AML-193 (cell line): ENCODE measurements at regions not wholly inside any gene's neighbourhood (a gene's known extent, or its start where the extent isn't known, plus 50 kb on each side); places are given as distances from the start of the nearest gene placed in this dataset.
"Not testable (repeated sequence)": the region's sequence is repeated elsewhere in the genome, so short reads cannot be mapped to it uniquely, and the experiment has no call there.

Source experiments
- DNase-seq, 2 experiments: peaks; one replicate each; lab custom pipeline; 2025; lab: John Stamatoyannopoulos, UW

DNA sequence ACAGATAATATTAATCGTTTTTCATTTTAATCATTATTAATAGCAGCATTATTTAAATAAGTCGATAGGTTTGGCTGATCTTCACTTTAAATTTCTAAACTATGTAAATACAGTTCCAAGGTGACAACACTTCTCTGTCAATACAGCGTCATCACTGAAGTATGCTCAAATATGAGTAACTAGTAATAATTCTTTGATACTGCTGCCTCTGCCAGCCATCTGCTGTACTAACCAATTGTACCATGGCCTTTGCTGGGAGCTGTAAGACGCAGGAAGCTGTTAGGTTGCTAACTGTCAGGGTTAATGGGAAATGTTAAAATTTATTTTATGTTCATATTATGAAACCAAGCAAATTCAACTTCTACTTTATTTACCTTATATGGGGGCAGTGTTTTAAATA, 1650.5 kb upstream of the LRRTM3 start:
- DNase-seq: no peak

- DNase-seq: no peak
Observed at GRCh38 chr10:65284495-65285041, 1641.3 kb upstream of the LRRTM3 start.

DNA sequence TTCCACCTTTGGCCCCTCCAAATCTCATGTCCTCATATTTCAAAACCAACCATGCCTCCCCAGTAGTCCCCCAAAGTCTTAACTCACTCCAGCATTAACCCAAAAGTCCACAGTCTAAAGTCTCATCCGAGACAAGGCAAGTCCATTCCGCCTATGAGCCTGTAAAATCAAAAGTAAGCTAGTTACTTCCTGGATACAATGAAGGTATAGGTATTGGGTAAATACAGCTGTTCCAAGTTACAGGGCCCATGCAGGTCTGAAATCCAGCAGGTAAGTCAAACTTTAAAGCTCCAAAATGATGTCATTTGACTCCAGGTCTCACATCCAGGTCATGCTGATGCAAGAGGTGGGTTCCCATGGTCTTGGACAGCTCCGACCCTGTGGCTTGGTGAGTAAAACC, 1640.1 kb upstream of the LRRTM3 start:
- not testable (repeated sequence) for DNase-seq

DNA sequence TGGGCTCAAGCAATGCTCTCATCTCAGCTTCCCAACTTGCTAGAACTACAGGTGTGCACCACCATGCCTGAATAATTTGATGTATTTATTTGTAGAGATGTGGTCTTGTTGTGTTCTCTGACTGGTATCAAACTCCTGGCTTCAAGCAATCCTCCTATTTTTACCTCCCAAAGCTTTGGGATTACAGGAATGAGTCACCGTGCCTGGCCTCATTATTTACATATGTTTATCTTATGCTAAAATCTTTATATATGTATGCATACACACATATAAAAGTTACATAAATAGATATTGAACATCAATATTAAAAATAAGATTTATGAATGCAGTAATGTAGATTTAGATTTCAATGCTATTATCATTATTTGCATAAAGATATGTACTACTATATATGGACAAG, 1634.5 kb upstream of the LRRTM3 start:
- DNase-seq: no peak

- DNase-seq: no peak
Observed at GRCh38 chr10:65292551-65292950, 1633.3 kb upstream of the LRRTM3 start.

- no peak for DNase-seq
Observed at GRCh38 chr10:65294329-65294728, 1631.5 kb upstream of the LRRTM3 start.

- no peak for DNase-seq
Observed at GRCh38 chr10:65301181-65301580, 1624.7 kb upstream of the LRRTM3 start.

- no peak for DNase-seq
Observed at GRCh38 chr10:65306201-65306600, 1619.6 kb upstream of the LRRTM3 start.

- DNase-seq: no peak
Observed at GRCh38 chr10:65312876-65313275, 1613.0 kb upstream of the LRRTM3 start.

DNA sequence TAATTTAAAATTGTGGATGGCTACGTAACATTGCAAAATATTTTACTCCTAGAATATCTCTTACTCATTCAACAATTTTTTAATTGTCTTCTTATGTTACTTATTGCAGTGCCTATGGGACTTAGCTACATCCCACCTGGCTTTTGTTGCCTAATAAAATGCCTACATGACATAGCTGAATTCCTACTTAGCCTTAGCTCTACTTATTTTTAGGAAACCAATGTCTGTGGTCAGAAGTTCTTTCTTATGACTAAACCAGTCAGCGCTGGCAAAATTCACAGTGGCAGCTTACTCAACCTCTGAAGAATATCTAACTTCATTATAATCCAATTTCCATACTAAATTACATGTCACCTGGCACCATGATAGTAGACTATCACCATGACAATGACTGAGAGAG, 1612.4 kb upstream of the LRRTM3 start:
- DNase-seq: no peak

DNA sequence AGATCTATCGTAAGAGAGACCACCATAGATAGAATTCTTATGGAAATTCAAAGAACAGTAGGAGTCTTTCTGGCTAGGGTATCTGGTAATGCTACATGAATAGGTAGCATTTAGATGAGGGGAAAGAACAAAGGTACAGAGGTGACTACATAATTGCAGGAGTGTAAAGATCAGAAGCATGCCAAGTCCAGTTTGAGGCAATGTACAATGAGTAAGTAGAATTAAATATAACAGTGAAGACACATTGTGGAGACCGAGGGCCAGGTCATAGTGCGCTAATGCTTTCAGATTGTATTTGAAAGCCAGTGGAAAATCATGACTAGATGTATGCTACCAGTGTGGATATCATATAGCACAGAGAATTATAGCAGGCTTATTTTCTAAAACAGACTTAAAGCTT, 1611.6 kb upstream of the LRRTM3 start:
- no peak for DNase-seq

DNA sequence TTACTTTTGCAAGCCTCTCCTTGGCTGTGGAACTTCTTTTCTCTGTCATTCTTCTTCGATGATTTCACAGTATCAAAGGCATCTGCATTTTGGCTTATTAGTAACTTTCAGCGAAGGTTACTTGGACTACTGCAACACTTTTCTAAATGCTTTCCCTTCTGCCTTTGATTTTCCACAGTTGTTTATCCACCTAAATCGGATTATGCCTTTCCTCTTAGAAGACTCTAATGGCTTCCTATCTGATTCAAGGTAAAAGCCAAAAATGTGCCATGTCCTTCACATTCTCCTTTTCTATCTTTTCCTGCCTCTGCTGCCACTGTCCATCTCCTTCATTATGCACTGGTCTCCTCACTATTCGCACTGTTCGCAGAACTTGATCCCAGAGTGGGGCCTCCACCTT, 1606.3 kb upstream of the LRRTM3 start:
- no peak for DNase-seq

- DNase-seq: no peak
Observed at GRCh38 chr10:65320236-65321026, 1605.4 kb upstream of the LRRTM3 start.

DNA sequence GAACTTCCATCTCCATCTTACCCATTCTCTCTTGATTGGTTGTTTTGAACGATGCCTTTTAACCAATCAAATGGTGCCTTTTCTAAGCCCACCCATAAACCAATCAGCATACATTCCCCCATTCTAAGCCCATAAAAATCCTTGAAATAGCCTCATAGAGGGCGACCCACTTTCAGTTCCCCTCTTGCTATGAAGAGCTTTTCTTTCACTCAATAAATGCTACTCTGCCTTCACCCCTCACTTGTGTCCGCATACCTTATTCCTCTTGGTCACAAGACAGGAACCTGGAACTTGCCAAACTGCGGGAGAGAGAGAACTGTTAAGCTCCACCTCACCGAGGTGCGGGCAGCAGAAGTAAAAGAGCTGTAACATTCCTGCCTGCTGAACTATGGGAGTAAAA, 1602.0 kb upstream of the LRRTM3 start:
- no peak for DNase-seq

DNA sequence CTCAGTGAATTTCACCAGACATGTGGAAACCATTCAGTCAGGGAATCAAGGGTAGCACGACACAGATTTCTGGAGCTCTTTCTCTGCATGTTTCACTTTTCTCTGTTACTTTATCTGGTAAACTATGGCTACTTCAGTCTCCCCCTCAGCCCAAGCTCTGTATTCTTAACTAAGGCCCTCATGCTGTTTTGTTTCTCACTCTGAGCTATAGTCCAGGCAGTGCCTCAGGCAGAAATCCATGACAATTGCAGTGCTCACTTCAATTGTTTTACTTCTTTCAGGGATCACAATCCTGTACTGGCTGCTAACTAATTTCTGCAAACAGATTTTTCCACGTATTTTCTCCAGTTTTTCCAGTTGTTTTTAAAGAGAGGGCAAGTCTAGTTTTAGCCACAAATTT, 1599.9 kb upstream of the LRRTM3 start:
- no peak for DNase-seq

- no peak for DNase-seq
Observed at GRCh38 chr10:65328486-65328885, 1597.3 kb upstream of the LRRTM3 start.

DNA sequence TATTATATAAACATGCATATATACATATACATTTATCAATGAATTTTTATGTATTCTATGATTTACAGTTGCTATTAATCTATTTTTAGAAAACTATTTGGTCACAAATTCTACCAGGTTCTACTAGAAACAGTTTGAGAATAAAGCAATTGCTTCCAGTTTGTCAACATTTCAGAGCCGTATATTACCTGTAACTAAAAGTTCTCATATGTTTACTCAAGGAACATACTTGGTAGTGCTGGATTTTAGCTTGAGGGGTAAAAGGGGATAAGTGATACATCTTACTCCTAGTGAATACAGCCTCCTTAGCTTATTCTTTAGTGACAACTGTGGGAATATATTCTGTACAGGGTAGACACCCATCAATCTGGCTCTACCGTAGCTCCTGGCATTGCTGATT, 1590.5 kb upstream of the LRRTM3 start:
- DNase-seq: no peak

DNA sequence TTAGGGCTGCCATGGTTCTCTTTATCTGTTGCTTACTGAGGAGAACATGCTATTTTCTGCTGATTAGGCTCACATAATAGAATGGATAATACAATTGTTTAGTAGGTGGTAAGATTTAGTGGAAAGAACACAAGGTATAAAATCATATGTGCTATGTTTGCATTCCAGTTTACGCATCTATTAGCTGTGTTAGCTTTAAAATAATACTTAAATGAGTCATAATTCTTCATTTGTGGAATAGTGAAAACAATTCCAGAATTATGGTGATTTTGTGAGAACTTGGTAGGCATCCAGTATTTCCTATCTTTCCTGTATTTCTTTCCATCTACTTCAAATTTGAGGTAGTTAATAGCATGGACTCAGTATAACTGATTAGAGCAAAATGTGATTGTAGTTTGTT, 1585.5 kb upstream of the LRRTM3 start:
- DNase-seq: no peak

DNA sequence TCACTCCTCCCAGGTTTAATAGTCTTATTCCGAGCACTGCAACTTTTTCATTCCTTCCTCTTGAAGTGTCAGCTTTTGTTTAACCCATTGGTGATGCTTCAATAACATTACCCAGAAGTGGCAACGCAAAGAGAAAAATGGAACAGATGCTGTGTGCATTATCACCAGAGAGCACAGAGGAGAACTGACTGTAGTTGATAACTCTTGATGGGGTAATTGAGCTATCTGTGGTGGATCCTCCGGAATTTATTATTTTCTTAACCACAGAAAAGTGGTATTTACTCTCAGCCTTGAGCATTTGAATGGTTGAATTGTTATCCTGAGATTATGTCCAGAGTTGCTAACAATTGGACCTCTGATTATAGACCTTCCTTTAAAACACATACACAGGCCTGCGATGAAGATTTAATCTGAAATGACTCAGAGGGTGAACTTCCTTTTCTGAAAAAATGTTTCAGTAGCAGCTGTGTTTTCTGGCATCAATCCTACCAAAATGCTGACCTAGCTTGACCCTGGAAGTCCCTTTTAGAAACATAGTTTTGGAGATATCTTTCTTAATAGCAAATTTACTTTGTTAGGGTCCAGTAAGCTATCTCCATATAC, 1584.4 kb upstream of the LRRTM3 start:
- DNase-seq: no peak

DNA sequence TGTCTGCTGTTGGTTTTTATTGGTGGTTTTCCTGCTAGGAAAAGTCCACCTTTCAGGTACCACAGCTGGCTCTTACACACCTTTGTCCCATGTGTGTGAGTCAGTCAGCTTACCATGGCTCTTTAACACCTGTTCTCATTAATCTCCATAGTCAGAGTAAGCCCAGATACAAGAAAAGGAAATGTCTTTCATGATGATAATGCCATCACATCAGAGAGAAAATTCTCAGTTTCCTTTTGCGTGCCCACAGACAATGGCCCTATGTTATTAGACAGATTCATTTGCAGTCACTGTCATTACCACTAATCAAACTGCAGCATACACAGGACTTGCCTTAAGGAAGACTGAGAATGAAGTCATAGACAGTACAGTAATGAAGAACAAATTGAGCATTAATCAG, 1583.6 kb upstream of the LRRTM3 start:
- DNase-seq: no peak

- DNase-seq: no peak
Observed at GRCh38 chr10:65346466-65346865, 1579.4 kb upstream of the LRRTM3 start.

- no peak for DNase-seq
Observed at GRCh38 chr10:65348637-65349036, 1577.2 kb upstream of the LRRTM3 start.

- DNase-seq: no peak
Observed at GRCh38 chr10:65350611-65351010, 1575.2 kb upstream of the LRRTM3 start.
